Ovary (tissue), 3 donors: ENCODE measurements at regions not wholly inside any gene's neighbourhood (a gene's known extent, or its start where the extent isn't known, plus 50 kb on each side); places are given as distances from the start of the nearest gene placed in this dataset.

ENCODE experiments used
- CTCF ChIP-seq, 3 donors: fragments of 450-650 bp in 2 of 3; fragments of 200-600 bp in 1 of 3; IDR thresholded peaks; one replicate each; pipeline versions ENCODE4 v1.5.1 to v1.8.0; 2016 to 2022; ENCODE audit warnings: antibody characterized with exemption in 3 of 3, mild to moderate bottlenecking in 1 of 3
- POLR2A ChIP-seq: fragments of 450-650 bp; IDR thresholded peaks from one replicate; pipeline ENCODE4 v1.6.1; 2017; ENCODE audit warnings: antibody characterized with exemption, mild to moderate bottlenecking, moderate library complexity
- donor health status: DM: no; HTN: no; CAD: no.

GRCh38 chr16:63880948-63881347, 1240.9 kb downstream of the CDH11 start:
- TF ChIP-seq CTCF (IDR thresholded peaks at IDR 0.05) = no peak
- no peak for TF ChIP-seq POLR2A
